ENCODE measurements at regions not wholly inside any gene's neighbourhood (a gene's known extent, or its start where the extent isn't known, plus 50 kb on each side); places are given as distances from the start of the nearest gene placed in this dataset.

DNA sequence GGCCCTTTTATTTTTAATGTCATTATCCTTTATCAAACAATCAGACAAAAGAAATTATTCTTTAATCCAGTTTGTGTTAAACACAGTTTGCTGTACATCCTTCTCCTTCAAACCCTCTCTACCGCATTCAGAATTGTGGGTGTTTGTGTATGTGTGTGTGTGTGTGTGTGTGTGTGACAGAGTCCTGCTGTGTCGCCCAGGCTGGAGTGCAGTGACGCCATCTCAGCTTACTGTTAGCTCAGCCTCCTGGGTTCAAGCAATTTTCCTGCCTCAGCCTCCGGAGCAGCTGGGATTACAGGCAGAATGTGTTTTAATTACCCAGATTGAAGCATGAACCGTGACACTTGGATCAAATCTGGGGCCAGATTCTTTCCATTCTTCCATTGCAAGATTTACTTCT is 723.7 kb downstream of the DCDC2C start:
- Histone ChIP-seq H3K9ac (ENCODE audit: insufficient read depth, low read depth, low read length) (no peak overlapping the region), H3K4me2 (ENCODE audit: low read depth, low read length) (no peak overlapping the region), H3K79me2 (ENCODE audit: insufficient read depth, low read length) (no peaks in the 10 kb centered on the region), H4K20me1 (ENCODE audit: insufficient read depth, low read length) (no peaks in the 10 kb centered on the region), H3K4me1 (ENCODE audit: insufficient read depth, low read length) (no peaks in the 10 kb centered on the region), H3K27ac (ENCODE audit: extremely low read length, insufficient read depth, low read length) (no peak overlapping the region), H3K27me3 (ENCODE audit: control insufficient read depth in 1 of 2, insufficient read depth in 2 of 2, low read length in 2 of 2) (no peaks in the 10 kb centered on the region), H3K4me3 (replicated peaks in 1 of 3; ENCODE audit: insufficient read depth in 1 of 3, low read depth in 2 of 3, low read length in 3 of 3) (no peak overlapping the region), H3K9me3 (ENCODE audit: low read length) (peaks cover 82% of the 10 kb centered on the region), H3K36me3 (replicated peaks in 1 of 2; ENCODE audit: control insufficient read depth in 1 of 2, insufficient read depth in 2 of 2, low read length in 2 of 2) (no peaks in the 10 kb centered on the region), H2AFZ (ENCODE audit: low read length) (no peak overlapping the region)
- FAIRE-seq (no peak), ATAC-seq (no peak), DNase-seq (ENCODE audit: low spot score) (no peak)
- no TSS peak for BruUV-seq (replicated peaks)
- 8% methylated on average over 5 of the region's 5 CpGs for WGBS (ENCODE audit: low lambda C conversion rate)
- TF ChIP-seq ATF5 (CRISPR knock-in tag; IDR thresholded peaks at IDR 0.05; ENCODE audit: low read depth) (no peak), TBX2 (CRISPR knock-in tag; IDR thresholded peaks at IDR 0.05; ENCODE audit: borderline replicate concordance) (no peak), ZNF280B (CRISPR knock-in tag; IDR thresholded peaks at IDR 0.05; ENCODE audit: borderline replicate concordance) (no peak), MBNL3 (CRISPR knock-in tag; conservative IDR thresholded peaks at IDR 0.05) (no peak), ZNF253 (CRISPR knock-in tag; IDR thresholded peaks at IDR 0.05; ENCODE audit: borderline replicate concordance) (no peak), NCOA5 (CRISPR knock-in tag; IDR thresholded peaks at IDR 0.05) (no peak), ATF7 (IDR thresholded peaks at IDR 0.05) (no peak), ATF7 (CRISPR knock-in tag; IDR thresholded peaks at IDR 0.05) (no peak)
- TF ChIP-seq, protein P1, sequence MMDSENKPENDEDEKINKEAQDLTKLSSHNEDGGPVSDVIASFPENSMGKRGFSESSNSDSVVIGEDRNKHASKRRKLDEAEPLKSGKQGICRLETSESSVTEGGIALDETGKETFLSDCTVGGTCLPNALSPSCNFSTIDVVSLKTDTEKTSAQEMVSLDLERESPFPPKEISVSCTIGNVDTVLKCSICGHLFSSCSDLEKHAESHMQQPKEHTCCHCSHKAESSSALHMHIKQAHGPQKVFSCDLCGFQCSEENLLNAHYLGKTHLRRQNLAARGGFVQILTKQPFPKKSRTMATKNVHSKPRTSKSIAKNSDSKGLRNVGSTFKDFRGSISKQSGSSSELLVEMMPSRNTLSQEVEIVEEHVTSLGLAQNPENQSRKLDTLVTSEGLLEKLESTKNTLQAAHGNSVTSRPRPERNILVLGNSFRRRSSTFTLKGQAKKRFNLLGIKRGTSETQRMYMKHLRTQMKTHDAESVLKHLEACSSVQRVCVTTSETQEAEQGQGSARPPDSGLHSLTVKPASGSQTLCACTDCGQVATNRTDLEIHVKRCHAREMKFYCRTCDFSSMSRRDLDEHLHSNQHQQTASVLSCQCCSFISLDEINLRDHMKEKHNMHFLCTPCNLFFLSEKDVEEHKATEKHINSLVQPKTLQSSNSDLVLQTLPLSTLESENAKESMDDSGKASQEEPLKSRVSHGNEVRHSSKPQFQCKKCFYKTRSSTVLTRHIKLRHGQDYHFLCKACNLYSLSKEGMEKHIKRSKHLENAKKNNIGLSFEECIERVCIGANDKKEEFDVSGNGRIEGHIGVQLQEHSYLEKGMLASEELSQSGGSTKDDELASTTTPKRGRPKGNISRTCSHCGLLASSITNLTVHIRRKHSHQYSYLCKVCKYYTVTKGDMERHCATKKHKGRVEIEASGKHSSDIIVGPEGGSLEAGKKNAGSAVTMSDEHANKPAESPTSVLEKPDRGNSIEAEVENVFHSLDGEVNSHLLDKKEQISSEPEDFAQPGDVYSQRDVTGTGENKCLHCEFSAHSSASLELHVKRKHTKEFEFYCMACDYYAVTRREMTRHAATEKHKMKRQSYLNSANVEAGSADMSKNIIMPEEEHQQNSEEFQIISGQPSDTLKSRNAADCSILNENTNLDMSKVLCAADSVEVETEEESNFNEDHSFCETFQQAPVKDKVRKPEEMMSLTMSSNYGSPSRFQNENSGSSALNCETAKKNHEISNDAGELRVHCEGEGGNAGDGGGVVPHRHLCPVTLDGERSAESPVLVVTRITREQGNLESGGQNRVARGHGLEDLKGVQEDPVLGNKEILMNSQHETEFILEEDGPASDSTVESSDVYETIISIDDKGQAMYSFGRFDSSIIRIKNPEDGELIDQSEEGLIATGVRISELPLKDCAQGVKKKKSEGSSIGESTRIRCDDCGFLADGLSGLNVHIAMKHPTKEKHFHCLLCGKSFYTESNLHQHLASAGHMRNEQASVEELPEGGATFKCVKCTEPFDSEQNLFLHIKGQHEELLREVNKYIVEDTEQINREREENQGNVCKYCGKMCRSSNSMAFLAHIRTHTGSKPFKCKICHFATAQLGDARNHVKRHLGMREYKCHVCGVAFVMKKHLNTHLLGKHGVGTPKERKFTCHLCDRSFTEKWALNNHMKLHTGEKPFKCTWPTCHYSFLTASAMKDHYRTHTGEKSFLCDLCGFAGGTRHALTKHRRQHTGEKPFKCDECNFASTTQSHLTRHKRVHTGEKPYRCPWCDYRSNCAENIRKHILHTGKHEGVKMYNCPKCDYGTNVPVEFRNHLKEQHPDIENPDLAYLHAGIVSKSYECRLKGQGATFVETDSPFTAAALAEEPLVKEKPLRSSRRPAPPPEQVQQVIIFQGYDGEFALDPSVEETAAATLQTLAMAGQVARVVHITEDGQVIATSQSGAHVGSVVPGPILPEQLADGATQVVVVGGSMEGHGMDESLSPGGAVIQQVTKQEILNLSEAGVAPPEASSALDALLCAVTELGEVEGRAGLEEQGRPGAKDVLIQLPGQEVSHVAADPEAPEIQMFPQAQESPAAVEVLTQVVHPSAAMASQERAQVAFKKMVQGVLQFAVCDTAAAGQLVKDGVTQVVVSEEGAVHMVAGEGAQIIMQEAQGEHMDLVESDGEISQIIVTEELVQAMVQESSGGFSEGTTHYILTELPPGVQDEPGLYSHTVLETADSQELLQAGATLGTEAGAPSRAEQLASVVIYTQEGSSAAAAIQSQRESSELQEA (CRISPR knock-in tag; IDR thresholded peaks at IDR 0.05; ENCODE audit: not compliant biosample characterization): no peak
- TF ChIP-seq, protein P2, sequence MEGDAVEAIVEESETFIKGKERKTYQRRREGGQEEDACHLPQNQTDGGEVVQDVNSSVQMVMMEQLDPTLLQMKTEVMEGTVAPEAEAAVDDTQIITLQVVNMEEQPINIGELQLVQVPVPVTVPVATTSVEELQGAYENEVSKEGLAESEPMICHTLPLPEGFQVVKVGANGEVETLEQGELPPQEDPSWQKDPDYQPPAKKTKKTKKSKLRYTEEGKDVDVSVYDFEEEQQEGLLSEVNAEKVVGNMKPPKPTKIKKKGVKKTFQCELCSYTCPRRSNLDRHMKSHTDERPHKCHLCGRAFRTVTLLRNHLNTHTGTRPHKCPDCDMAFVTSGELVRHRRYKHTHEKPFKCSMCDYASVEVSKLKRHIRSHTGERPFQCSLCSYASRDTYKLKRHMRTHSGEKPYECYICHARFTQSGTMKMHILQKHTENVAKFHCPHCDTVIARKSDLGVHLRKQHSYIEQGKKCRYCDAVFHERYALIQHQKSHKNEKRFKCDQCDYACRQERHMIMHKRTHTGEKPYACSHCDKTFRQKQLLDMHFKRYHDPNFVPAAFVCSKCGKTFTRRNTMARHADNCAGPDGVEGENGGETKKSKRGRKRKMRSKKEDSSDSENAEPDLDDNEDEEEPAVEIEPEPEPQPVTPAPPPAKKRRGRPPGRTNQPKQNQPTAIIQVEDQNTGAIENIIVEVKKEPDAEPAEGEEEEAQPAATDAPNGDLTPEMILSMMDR (CRISPR knock-in tag; IDR thresholded peaks at IDR 0.05): no peak
- intact Hi-C loops (cut with micrococcal nuclease; ENCODE audit: unreplicated experiment) (no loop called here), in situ Hi-C loops (cut with HindIII; ENCODE audit: extremely low pct_ligation_motif_present, low pct_unique_long_range_greater_than_20kb) (no loop called here)
- ChIA-PET CTCF (ENCODE audit: low intra/inter-chr PET ratio, low total read pairs) (no interaction called here), POLR2A (no interaction called here)
